ENCODE measurements at regions not wholly inside any gene's neighbourhood (a gene's known extent, or its start where the extent isn't known, plus 50 kb on each side); places are given as distances from the start of the nearest gene placed in this dataset.

DNA sequence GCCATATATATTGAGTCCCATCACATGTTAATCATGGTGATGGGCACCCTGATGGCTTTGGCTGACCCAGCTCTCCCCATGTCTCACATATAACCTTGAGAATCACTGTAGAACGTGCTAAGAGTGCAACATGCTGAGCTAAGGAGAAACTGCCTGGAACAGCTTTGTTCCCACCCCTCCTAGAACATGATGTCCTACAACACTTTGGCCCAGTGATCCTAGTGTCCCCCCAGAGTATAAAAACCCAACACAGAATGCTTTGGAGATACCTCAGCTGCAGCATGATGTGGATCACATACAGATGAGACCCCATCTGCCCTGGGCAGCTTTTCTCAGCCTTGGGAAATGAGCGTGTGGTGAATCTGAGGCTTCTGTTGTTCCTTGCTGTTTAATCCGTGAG is 343.5 kb downstream of the NFIB start:
- no peak for TF ChIP-seq PATZ1 (CRISPR knock-in tag; IDR thresholded peaks at IDR 0.05; ENCODE audit: borderline replicate concordance)
- TF ChIP-seq ZNF565 (CRISPR knock-in tag; conservative IDR thresholded peaks at IDR 0.05; ENCODE audit: low read depth): no peak
- no peak for TF ChIP-seq TOX (CRISPR knock-in tag; IDR thresholded peaks at IDR 0.05; ENCODE audit: borderline replicate concordance)
- no peak for TF ChIP-seq ZFP3 (CRISPR knock-in tag; IDR thresholded peaks at IDR 0.05)
- no peak for TF ChIP-seq ISL1 (CRISPR knock-in tag; IDR thresholded peaks at IDR 0.05)
- TF ChIP-seq ARNTL (CRISPR knock-in tag; IDR thresholded peaks at IDR 0.05; ENCODE audit: borderline replicate concordance, low read depth): no peak
- no peak for TF ChIP-seq RARB (CRISPR knock-in tag; IDR thresholded peaks at IDR 0.05)
- TF ChIP-seq, protein P1, sequence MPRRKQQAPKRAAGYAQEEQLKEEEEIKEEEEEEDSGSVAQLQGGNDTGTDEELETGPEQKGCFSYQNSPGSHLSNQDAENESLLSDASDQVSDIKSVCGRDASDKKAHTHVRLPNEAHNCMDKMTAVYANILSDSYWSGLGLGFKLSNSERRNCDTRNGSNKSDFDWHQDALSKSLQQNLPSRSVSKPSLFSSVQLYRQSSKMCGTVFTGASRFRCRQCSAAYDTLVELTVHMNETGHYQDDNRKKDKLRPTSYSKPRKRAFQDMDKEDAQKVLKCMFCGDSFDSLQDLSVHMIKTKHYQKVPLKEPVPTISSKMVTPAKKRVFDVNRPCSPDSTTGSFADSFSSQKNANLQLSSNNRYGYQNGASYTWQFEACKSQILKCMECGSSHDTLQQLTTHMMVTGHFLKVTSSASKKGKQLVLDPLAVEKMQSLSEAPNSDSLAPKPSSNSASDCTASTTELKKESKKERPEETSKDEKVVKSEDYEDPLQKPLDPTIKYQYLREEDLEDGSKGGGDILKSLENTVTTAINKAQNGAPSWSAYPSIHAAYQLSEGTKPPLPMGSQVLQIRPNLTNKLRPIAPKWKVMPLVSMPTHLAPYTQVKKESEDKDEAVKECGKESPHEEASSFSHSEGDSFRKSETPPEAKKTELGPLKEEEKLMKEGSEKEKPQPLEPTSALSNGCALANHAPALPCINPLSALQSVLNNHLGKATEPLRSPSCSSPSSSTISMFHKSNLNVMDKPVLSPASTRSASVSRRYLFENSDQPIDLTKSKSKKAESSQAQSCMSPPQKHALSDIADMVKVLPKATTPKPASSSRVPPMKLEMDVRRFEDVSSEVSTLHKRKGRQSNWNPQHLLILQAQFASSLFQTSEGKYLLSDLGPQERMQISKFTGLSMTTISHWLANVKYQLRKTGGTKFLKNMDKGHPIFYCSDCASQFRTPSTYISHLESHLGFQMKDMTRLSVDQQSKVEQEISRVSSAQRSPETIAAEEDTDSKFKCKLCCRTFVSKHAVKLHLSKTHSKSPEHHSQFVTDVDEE (CRISPR knock-in tag; IDR thresholded peaks at IDR 0.05): no peak
- TF ChIP-seq ZFP30 (CRISPR knock-in tag; IDR thresholded peaks at IDR 0.05): no peak
- TF ChIP-seq PPARA (CRISPR knock-in tag; IDR thresholded peaks at IDR 0.05; ENCODE audit: borderline replicate concordance): no peak
- TF ChIP-seq ESRRG (CRISPR knock-in tag; IDR thresholded peaks at IDR 0.05): no peak
- TF ChIP-seq GLIS3 (CRISPR knock-in tag; IDR thresholded peaks at IDR 0.05): no peak
- no peak for TF ChIP-seq SNAI2 (CRISPR knock-in tag; IDR thresholded peaks at IDR 0.05)
- no peak for TF ChIP-seq BACH2 (CRISPR knock-in tag; IDR thresholded peaks at IDR 0.05; ENCODE audit: borderline replicate concordance)

Data from SK-N-SH treated with all-trans-retinoic acid at 6 μM for 48 hours (cell line).